Ovary (tissue), 7 donors: ENCODE measurements at regions not wholly inside any gene's neighbourhood (a gene's known extent, or its start where the extent isn't known, plus 50 kb on each side); places are given as distances from the start of the nearest gene placed in this dataset.

ENCODE experiments used
- DNase-seq, 5 donors: peaks; one replicate each; pipeline ENCODE4 v3.0.0-alpha.2; 2019 to 2020
- H3K27ac ChIP-seq, 2 donors: fragments of 200-600 bp; one replicate each; pipeline versions ENCODE4 v1.5.1 to v1.8.0; 2019 to 2022
- H3K27me3 ChIP-seq: fragments of 200-600 bp; one replicate; pipeline ENCODE4 v1.8.0; 2022
- H3K36me3 ChIP-seq: fragments of 200-600 bp; sonication (generic); one replicate; pipeline ENCODE4 v1.5.1; 2019
- H3K4me1 ChIP-seq: one replicate; pipeline ENCODE4 v1.8.1; 2013; ENCODE audit warnings: mild to moderate bottlenecking, moderate library complexity; ENCODE audit not compliant: insufficient read depth
- H3K4me3 ChIP-seq: fragments of 200-600 bp; sonication (generic); one replicate; pipeline ENCODE4 v1.5.1; 2017
- H3K9me3 ChIP-seq, 2 donors: fragments of 200-600 bp in 1 of 2; sonication (generic) in 1 of 2; one replicate each; pipeline versions ENCODE4 v1.5.1 to v1.8.1; 2013 to 2019; ENCODE audit warnings: mild to moderate bottlenecking in 1 of 2, moderate library complexity in 1 of 2
- CTCF ChIP-seq, 3 donors: fragments of 450-650 bp in 2 of 3; fragments of 200-600 bp in 1 of 3; IDR thresholded peaks; one replicate each; pipeline versions ENCODE4 v1.5.1 to v1.8.0; 2016 to 2022; ENCODE audit warnings: antibody characterized with exemption in 3 of 3, mild to moderate bottlenecking in 1 of 3
- EP300 ChIP-seq: sonication (generic); formaldehyde crosslinking; IDR thresholded peaks from one replicate; pipeline ENCODE4 v1.6.1; 2017; ENCODE audit warnings: antibody characterized with exemption
- POLR2A ChIP-seq: fragments of 450-650 bp; IDR thresholded peaks from one replicate; pipeline ENCODE4 v1.6.1; 2017; ENCODE audit warnings: antibody characterized with exemption, mild to moderate bottlenecking, moderate library complexity
- WGBS, 3 donors: extraction: QIAGEN DNeasy Blood & Tissue Kit in 1 of 3; methylation state at CpG; one replicate each; pipeline versions ENCODE4 v1.1.5 to v1.1.7; 2013 to 2017; 5-methylcytosine and 5-hydroxymethylcytosine counted together
- intact Hi-C, 4 donors: fragments of 100-400 bp; cut with DNase I; formaldehyde crosslinking; loops; one replicate each; pipeline versions ENCODE4 v1.11.0 to v1.15.1; 2022 to 2023
- donor health status: DM: no; HTN: no; CAD: no; lungs with moderate emphysema.
- donor health status: DM: no; HTN: no; CAD: no.
- donor health status: Bipolar disorder and iron deficiency.
- donor health status: DM: no; HTN: no; CAD: no.
- donor health status: DM: yes; HTN: yes; CAD: no.

- intact Hi-C loops = no loop called here
- Histone ChIP-seq H3K4me3 (no peak overlapping the region), H3K27me3 (no peaks in the 10 kb centered on the region), H3K4me1 (no peaks in the 10 kb centered on the region), H3K27ac (no peak overlapping the region), H3K9me3 (no peaks in the 10 kb centered on the region), H3K36me3 (no peaks in the 10 kb centered on the region)
- TF ChIP-seq EP300 = no peak
- TF ChIP-seq CTCF (IDR thresholded peaks at IDR 0.05) = no peak
- no peak for TF ChIP-seq POLR2A
- DNase-seq = no peak
These were observed 1801.0 kb downstream of the C4orf33 start for GRCh38 chr4:130896920-130897319.

- no peak for TF ChIP-seq CTCF (IDR thresholded peaks at IDR 0.05)
- no peak for TF ChIP-seq EP300
- TF ChIP-seq POLR2A = no peak
- Histone ChIP-seq H3K9me3 (no peaks in the 10 kb centered on the region), H3K27me3 (no peaks in the 10 kb centered on the region), H3K36me3 (no peaks in the 10 kb centered on the region), H3K4me1 (no peaks in the 10 kb centered on the region), H3K4me3 (no peak overlapping the region), H3K27ac (no peak overlapping the region)
- 77 to 86% (median 80%) methylated on average over 5 of the region's 5 CpGs for WGBS, 3 donors
- intact Hi-C loops = loop anchor here in 1 of 4 donors (10.0 kb wide), 1 partner anchor 217 kb away; no protein-coding TSS in a partner anchor
- no peak for DNase-seq
These were observed 1805.4 kb downstream of the C4orf33 start for GRCh38 chr4:130901321-130901720.

GRCh38 chr4:130922955-130923354 is 1827.0 kb downstream of the C4orf33 start:
- intact Hi-C loops = no loop called here
- no peak for TF ChIP-seq EP300
- no peak for TF ChIP-seq POLR2A
- no peak for TF ChIP-seq CTCF (IDR thresholded peaks at IDR 0.05)
- no peak for DNase-seq
- H3K4me3 ChIP-seq = no peak overlapping the region
- H3K36me3 ChIP-seq = no peaks in the 10 kb centered on the region
- H3K9me3 ChIP-seq = no peaks in the 10 kb centered on the region
- H3K4me1 ChIP-seq = no peaks in the 10 kb centered on the region
- H3K27ac ChIP-seq = no peak overlapping the region
- H3K27me3 ChIP-seq = no peaks in the 10 kb centered on the region
- WGBS, 3 donors = 71 to 88% (median 79%) methylated on average over 2 of the region's 2 CpGs

- Histone ChIP-seq H3K27me3 (no peaks in the 10 kb centered on the region), H3K27ac (no peak overlapping the region), H3K9me3 (no peaks in the 10 kb centered on the region), H3K4me3 (no peak overlapping the region), H3K36me3 (no peaks in the 10 kb centered on the region), H3K4me1 (no peaks in the 10 kb centered on the region)
- intact Hi-C loops = no loop called here
- TF ChIP-seq POLR2A (no peak), CTCF (IDR thresholded peaks at IDR 0.05) (no peak), EP300 (no peak)
- WGBS, 3 donors = 77 to 83% (median 78%) methylated on average over 1 of the region's 1 CpG
- no peak for DNase-seq
These were observed 1859.6 kb downstream of the C4orf33 start for GRCh38 chr4:130955520-130955919.

GRCh38 chr4:130985371-130985770 is 1889.4 kb downstream of the C4orf33 start:
- Histone ChIP-seq H3K9me3 (no peaks in the 10 kb centered on the region), H3K4me3 (no peak overlapping the region), H3K27me3 (no peaks in the 10 kb centered on the region), H3K4me1 (no peaks in the 10 kb centered on the region), H3K27ac (no peak overlapping the region), H3K36me3 (no peaks in the 10 kb centered on the region)
- WGBS, 3 donors = 75 to 81% (median 79%) methylated on average over 4 of the region's 4 CpGs
- TF ChIP-seq POLR2A (no peak), EP300 (no peak), CTCF (IDR thresholded peaks at IDR 0.05) (no peak)
- intact Hi-C loops = no loop called here
- DNase-seq = no peak
